ENCODE measurements at regions not wholly inside any gene's neighbourhood (a gene's known extent, or its start where the extent isn't known, plus 50 kb on each side); places are given as distances from the start of the nearest gene placed in this dataset.

DNA sequence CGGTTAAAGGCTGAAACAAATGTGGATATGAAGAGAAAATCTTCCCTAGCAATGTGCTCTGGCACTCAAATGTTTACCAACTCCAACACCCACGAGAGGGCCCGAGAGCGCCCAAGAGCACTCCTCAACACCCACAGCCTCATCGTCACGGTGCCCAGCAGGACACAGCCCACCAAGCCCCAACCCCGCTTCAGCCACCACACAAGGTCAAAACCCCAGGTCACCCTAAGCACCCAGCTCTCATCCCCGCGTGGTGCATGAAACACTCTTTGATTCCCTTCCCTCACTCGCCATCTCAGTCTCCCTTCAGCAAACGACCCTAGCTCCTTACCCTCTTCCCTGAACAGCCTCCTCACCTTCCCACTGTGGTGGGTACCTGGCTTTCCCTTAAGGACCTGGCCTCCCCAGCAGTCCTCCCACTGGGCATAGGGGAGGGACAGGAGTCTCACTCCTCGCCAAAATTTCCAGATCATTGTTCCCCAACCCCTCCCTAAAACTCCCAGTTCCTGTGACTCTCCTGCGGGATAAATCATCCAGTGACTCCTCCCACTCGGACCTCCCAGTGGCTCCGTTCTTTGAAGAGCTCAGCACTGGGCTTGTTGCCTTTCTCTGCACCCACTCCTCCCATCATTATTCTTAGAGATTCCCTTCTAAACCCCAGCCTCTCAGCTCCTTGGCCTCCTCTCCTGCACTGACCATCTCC, 170.4 kb upstream of the SYT6 start:
- Histone ChIP-seq H3K9me3 (no peaks in the 10 kb centered on the region), H3K27ac (no peak overlapping the region), H3K4me1 (no peaks in the 10 kb centered on the region), H3K4me3 (no peak overlapping the region), H3K36me3 (no peaks in the 10 kb centered on the region), H3K27me3 (no peaks in the 10 kb centered on the region)
- intact Hi-C loops (cut with DNase I), result no loop called here
- DNase-seq, result no peak
- no peak for TF ChIP-seq POLR2A (IDR thresholded peaks at IDR 0.05)
- TF ChIP-seq EP300 (IDR thresholded peaks at IDR 0.05), result no peak
- TF ChIP-seq, protein P1, sequence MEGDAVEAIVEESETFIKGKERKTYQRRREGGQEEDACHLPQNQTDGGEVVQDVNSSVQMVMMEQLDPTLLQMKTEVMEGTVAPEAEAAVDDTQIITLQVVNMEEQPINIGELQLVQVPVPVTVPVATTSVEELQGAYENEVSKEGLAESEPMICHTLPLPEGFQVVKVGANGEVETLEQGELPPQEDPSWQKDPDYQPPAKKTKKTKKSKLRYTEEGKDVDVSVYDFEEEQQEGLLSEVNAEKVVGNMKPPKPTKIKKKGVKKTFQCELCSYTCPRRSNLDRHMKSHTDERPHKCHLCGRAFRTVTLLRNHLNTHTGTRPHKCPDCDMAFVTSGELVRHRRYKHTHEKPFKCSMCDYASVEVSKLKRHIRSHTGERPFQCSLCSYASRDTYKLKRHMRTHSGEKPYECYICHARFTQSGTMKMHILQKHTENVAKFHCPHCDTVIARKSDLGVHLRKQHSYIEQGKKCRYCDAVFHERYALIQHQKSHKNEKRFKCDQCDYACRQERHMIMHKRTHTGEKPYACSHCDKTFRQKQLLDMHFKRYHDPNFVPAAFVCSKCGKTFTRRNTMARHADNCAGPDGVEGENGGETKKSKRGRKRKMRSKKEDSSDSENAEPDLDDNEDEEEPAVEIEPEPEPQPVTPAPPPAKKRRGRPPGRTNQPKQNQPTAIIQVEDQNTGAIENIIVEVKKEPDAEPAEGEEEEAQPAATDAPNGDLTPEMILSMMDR (IDR thresholded peaks at IDR 0.05), result no peak
- TF ChIP-seq POLR2AphosphoS5 (IDR thresholded peaks at IDR 0.05), result no peak
- WGBS, 2 donors, result 80 to 83% methylated on average over 15 of the region's 15 CpGs

DNA sequence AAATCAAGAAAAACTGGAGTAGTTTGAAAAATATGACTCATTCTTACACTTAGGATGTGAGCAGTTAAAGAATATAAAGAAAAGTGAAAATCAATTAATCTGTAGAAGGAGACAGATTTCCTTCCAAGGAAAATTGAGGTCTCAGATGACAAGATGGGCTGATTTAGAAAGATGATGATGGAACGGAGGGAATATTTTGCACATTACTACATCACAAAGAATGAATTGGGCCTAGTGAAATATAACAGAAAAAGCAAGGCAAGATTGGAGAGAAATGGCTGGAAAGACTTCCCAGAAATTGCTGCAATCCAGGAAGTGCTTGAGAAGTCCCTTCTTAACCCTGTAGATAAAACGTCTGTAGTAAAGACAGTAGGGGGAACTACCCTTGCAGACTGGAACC, 169.1 kb upstream of the SYT6 start:
- Histone ChIP-seq H3K36me3 (no peaks in the 10 kb centered on the region), H3K27ac (no peak overlapping the region), H3K9me3 (no peaks in the 10 kb centered on the region), H3K4me1 (no peaks in the 10 kb centered on the region), H3K27me3 (no peaks in the 10 kb centered on the region), H3K4me3 (no peak overlapping the region)
- intact Hi-C loops (cut with DNase I), result no loop called here
- WGBS, 2 donors, result 78 to 79% methylated on average over 2 of the region's 2 CpGs
- TF ChIP-seq POLR2AphosphoS5 (IDR thresholded peaks at IDR 0.05), result no peak
- TF ChIP-seq POLR2A (IDR thresholded peaks at IDR 0.05), result no peak
- TF ChIP-seq, protein P1 (IDR thresholded peaks at IDR 0.05), result no peak
- TF ChIP-seq EP300 (IDR thresholded peaks at IDR 0.05), result no peak
- DNase-seq, result no peak

DNA sequence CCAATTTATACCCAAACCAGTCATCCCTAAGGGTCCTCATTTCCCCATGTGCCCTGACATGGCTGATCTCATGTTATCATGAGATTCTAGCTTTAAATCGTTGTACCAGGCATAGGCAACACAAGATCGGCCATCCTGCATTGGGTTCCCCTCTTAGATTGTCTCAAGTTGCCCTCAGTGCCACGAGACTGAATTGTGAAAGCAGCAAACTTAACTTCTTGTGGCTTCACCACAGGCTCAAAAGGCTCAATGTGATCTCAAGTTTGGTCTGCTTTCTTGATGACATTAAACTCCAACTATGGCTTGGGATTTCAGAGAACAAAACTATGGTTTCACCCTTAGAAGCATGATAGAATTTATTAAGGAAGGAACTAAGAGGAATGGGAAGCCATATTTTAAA, 168.5 kb upstream of the SYT6 start:
- intact Hi-C loops (cut with DNase I), result no loop called here
- TF ChIP-seq POLR2A (IDR thresholded peaks at IDR 0.05) (no peak), EP300 (IDR thresholded peaks at IDR 0.05) (no peak), POLR2AphosphoS5 (IDR thresholded peaks at IDR 0.05) (no peak)
- TF ChIP-seq, protein P1 (IDR thresholded peaks at IDR 0.05), result no peak
- H3K4me1 ChIP-seq, result no peaks in the 10 kb centered on the region
- 76 to 83% methylated on average over 3 of the region's 3 CpGs for WGBS, 2 donors
- H3K9me3 ChIP-seq, result no peaks in the 10 kb centered on the region
- H3K27me3 ChIP-seq, result no peaks in the 10 kb centered on the region
- H3K27ac ChIP-seq, result no peak overlapping the region
- no peaks in the 10 kb centered on the region for H3K36me3 ChIP-seq
- H3K4me3 ChIP-seq, result no peak overlapping the region
- no peak for DNase-seq

DNA sequence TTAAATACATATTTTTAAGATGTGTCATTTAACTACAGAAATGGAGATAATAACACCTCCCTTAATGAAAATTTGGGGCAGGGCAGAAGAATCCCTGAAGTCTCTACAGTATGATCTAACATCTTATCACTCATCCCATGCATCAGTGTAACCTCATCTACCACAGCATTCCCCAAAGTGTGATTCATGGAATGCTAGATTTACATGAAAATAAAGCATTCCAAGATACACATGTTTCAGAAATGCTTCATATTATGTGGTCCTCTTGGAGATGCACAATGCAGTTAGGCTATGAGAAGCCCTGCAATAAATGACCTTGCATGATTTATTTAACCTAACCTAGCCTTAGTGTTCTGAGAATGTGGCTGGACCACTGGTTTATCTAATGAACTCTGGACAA, 166.9 kb upstream of the SYT6 start:
- H3K9me3 ChIP-seq, result no peaks in the 10 kb centered on the region
- intact Hi-C loops (cut with DNase I), result no loop called here
- H3K36me3 ChIP-seq, result no peaks in the 10 kb centered on the region
- H3K4me1 ChIP-seq, result no peaks in the 10 kb centered on the region
- no peak overlapping the region for H3K27ac ChIP-seq
- no peaks in the 10 kb centered on the region for H3K27me3 ChIP-seq
- no peak for DNase-seq
- no peak for TF ChIP-seq EP300 (IDR thresholded peaks at IDR 0.05)
- TF ChIP-seq POLR2AphosphoS5 (IDR thresholded peaks at IDR 0.05), result no peak
- TF ChIP-seq, protein P1 (IDR thresholded peaks at IDR 0.05), result no peak
- no peak for TF ChIP-seq POLR2A (IDR thresholded peaks at IDR 0.05)
- H3K4me3 ChIP-seq, result no peak overlapping the region

DNA sequence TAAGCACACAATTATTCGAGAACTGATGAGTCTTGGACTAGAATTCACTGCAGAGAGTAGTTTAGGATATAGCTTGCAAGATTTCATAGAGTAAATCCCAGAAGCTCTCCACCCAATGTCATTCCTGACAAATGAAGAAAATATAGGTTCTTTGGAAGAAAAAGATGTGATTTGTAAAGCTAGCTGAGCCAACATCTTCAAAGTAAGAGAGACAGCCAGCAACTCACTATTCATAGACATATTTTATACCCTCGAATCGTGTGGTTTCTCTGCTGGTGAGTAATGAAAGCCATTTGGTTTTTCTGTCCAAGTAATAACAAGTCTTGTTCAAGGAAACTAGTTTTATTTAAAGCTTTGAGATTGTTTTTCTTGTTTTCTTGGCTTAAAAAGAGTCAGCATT, 165.7 kb upstream of the SYT6 start:
- Histone ChIP-seq H3K4me1 (no peaks in the 10 kb centered on the region), H3K36me3 (no peaks in the 10 kb centered on the region), H3K4me3 (no peak overlapping the region), H3K27ac (no peak overlapping the region), H3K27me3 (no peaks in the 10 kb centered on the region), H3K9me3 (no peaks in the 10 kb centered on the region)
- intact Hi-C loops (cut with DNase I), result no loop called here
- TF ChIP-seq EP300 (IDR thresholded peaks at IDR 0.05), result no peak
- TF ChIP-seq, protein P1 (IDR thresholded peaks at IDR 0.05), result no peak
- no peak for TF ChIP-seq POLR2A (IDR thresholded peaks at IDR 0.05)
- no peak for TF ChIP-seq POLR2AphosphoS5 (IDR thresholded peaks at IDR 0.05)
- 71 to 73% methylated on average over 3 of the region's 3 CpGs for WGBS, 2 donors
- no peak for DNase-seq

Data from sigmoid colon (tissue), 6 donors.